Fibroblast of mammary gland (primary cell): ENCODE measurements at regions not wholly inside any gene's neighbourhood (a gene's known extent, or its start where the extent isn't known, plus 50 kb on each side); places are given as distances from the start of the nearest gene placed in this dataset.

Experiments
- DNase-seq: peaks from one replicate; pipeline ENCODE4 v3.0.0-alpha.2; 2010; ENCODE audit warnings: low read depth
- H3K4me3 ChIP-seq: 2 replicates; pipeline ENCODE4 v1.5.1; 2011; ENCODE audit warnings: low read depth, mild to moderate bottlenecking, low read length, moderate library complexity; ENCODE audit not compliant: control insufficient read depth
- TF ChIP-seq, protein P1 (sequence below): conservative IDR thresholded peaks from 2 replicates; pipeline ENCODE4 v1.5.1; 2011; ENCODE audit warnings: low read depth, low read length, inconsistent platforms; ENCODE audit not compliant: control insufficient read depth, insufficient read depth

DNA sequence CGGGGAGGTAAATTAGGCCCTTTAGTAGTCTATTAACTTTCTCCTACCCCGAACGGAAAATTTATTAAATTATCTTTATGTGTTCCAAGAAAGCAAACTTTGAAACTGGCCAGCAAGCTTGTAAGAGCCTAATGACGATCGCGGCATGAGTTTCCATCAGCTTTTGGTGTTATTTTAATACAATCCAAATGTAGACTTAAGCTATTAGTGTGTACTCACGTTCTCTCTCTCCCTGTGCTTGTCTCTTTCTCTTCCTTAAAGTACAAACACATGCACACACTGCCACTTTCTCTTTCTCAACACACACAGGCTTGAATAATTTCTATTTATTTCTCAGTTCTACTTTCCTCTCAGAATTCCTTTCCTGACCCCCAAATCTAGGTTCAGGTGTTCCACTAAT lies 108.8 kb upstream of the MME start:
- H3K4me3 ChIP-seq = no peak overlapping the region
- peak; percentile 62 for DNase-seq
- TF ChIP-seq, protein P1, sequence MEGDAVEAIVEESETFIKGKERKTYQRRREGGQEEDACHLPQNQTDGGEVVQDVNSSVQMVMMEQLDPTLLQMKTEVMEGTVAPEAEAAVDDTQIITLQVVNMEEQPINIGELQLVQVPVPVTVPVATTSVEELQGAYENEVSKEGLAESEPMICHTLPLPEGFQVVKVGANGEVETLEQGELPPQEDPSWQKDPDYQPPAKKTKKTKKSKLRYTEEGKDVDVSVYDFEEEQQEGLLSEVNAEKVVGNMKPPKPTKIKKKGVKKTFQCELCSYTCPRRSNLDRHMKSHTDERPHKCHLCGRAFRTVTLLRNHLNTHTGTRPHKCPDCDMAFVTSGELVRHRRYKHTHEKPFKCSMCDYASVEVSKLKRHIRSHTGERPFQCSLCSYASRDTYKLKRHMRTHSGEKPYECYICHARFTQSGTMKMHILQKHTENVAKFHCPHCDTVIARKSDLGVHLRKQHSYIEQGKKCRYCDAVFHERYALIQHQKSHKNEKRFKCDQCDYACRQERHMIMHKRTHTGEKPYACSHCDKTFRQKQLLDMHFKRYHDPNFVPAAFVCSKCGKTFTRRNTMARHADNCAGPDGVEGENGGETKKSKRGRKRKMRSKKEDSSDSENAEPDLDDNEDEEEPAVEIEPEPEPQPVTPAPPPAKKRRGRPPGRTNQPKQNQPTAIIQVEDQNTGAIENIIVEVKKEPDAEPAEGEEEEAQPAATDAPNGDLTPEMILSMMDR = no peak

DNA sequence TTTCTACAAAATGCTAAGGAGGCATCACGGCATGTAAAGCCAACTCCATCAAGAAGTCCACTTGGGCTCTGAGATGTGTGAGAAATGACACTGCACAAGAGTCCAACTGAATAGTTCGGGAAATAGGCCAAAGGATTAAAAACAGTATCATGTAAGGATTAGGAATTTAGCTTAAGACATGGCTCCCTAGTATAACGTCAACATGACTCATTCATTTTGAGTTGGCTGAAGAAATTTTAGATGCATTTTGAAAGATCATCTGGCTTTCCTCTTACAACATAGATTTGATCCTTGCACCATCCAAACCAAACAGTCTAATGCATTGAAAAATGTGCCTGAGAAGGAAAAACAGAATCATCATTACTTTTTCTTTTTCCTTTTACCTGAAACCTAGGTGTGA lies 109.3 kb upstream of the MME start:
- TF ChIP-seq, protein P1 = no peak
- H3K4me3 ChIP-seq = no peak overlapping the region
- DNase-seq = peak; percentile 98

DNA sequence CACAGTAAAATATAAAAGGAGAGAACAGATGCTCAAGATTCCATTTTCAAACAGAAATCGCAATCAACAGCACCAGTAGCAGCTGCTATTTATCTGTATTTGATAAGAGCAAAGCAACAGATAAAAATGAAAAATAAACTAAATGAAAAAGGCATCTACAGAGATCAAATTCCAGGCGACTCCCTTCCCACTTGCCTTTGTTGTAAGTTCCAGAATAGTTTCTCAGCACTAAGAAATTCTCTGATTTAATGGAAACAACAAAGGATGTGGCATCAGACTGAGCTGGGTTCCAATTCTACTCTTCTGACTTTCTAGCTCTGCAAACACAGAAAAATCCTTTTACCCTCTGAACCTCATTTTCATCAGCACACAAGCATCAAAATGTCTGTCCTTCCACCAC lies 110.8 kb upstream of the MME start:
- no peak overlapping the region for H3K4me3 ChIP-seq
- TF ChIP-seq, protein P1 = no peak
- DNase-seq = no peak

DNA sequence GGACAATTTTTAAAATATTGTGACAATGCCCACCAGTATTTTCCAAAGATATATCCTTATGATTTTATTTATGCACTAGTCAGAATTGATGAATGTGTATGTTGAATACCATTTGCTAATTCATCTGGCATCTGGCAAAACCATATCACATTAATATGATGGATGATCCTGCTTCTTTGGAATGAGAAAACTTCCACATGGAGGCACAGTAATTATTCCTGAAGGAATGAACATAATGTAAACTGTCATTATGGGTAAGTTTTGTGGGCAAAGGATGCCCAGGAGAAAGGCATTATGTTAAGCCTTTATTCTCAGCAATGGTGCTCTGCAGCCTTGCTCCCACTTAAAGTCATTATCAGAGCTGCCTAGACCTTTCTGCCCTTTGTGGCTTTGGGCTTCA lies 113.0 kb upstream of the MME start:
- TF ChIP-seq, protein P1 = no peak
- DNase-seq = no peak
- no peak overlapping the region for H3K4me3 ChIP-seq

DNA sequence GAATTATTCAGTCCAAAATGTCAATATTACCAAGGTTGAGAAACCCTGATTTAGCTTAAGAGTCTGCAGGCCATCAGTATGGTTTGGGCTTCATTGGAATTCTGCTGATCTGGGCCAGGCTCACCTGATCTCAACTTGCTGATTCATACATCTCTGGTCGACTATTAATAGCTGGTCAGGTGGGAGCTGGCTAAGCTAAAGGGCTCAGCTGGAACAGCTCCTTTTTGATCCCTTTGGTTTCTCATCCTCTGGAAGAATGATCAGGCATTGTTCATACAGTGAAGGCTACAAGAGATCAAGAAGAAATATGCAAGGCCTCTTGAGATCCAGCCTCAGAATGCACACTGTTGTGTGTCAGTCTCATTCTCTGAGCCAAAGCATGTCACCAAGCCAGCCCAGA lies 123.3 kb upstream of the MME start:
- H3K4me3 ChIP-seq = no peak overlapping the region
- DNase-seq = peak; percentile 62
- TF ChIP-seq, protein P1 = no peak

DNA sequence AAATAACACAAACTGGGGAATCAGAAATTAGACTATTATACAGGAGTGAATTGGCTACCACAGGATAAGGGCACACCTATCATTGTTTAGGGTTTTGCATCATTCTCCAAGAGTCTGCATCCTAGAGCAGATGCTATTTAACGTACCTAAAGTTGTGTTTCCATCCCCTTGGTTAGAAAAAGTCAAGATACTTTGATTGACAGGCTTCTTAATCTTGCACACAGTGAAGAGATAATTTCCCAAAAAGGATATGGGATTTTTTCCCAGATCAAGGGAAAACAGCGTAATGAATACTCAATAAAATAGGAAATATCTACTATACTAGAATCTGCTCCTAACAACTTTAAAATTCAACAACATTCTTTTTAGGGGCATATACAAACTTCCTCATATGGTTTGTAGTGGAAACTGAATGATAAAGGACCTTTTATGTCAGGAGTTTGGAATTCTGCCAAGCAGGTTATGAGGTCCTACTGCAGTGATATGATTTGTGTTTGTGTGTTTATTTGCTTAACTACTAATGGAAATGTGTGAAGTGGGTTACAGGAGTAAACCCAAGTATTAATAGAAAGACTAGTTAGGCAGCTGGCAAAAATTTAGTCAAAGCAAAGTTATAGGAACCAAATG lies 124.1 kb upstream of the MME start:
- no peak for DNase-seq
- no peak overlapping the region for H3K4me3 ChIP-seq
- TF ChIP-seq, protein P1 = no peak

DNA sequence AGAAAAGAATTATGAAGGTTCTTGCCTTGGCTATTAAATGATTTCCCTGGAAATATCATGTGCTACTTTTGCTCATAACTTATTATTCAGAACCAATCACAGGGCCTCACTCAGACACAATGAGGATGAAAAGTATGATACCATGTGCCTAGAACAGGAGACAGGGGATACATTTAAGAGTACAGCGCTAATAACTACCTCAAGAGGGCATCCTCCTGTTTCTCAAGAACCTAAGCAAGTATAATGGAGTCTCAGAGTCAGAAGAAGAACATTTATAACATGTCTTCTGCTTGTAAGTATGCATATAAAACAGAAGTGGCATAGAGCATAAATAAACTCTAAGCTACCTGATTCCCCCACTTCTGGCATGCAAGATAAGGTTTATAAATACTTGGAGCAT lies 125.4 kb upstream of the MME start:
- TF ChIP-seq, protein P1 = peak; percentile 77
- DNase-seq = peak; percentile 86
- H3K4me3 ChIP-seq = no peak overlapping the region
